ENCODE measurements at regions not wholly inside any gene's neighbourhood (a gene's known extent, or its start where the extent isn't known, plus 50 kb on each side); places are given as distances from the start of the nearest gene placed in this dataset.

DNA sequence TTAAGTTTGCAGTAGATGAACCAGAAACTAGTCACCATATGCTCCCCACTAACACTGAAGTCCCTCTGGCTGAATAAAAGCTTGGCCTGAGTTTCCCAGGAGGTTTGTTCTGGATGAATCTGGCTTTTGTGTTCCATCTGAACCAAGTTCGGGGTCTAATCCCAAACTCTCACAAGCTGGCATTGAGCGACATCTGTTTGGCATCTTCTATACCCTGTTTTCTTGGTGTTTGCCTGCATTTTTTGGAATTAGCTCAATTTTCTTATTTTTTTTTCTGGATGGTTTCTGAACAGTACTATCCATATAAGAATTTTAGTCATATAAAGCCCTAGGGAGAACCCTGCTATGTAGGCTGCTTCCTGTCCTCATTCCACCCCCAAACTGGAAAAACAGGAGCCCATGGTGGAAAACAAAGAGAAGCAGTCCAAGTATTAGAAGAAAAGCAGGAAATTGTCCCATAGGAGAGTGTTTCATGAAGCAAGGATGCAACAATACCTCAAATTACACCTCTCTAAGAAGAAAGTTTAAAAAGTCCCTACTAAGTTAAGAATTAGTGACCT is 737.1 kb downstream of the DHX35 start:
- DNase-seq (ENCODE audit: insufficient read length, low spot score) (no peak), FAIRE-seq (no peak)

DNA sequence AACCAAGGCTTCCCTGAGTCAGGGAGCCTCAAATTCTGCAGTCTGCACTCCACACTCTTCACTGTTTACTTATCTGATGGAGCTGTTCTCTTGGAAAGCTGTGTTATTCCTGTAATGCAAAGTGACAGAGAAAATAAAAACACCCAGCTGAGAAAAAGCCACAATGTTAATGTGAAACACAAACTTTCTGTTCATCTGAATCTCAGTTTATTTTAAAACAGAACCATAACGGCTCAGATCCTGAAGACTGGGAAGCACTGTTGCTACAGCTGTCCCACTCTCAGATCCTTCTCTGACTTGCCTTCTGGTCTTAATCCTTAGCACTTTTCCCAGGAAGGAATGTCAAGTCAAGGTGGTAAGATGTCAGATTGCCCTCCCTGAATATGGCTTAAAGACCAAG is 736.6 kb downstream of the DHX35 start:
- no peak for FAIRE-seq
- no peak for DNase-seq (ENCODE audit: insufficient read length, low spot score)

DNA sequence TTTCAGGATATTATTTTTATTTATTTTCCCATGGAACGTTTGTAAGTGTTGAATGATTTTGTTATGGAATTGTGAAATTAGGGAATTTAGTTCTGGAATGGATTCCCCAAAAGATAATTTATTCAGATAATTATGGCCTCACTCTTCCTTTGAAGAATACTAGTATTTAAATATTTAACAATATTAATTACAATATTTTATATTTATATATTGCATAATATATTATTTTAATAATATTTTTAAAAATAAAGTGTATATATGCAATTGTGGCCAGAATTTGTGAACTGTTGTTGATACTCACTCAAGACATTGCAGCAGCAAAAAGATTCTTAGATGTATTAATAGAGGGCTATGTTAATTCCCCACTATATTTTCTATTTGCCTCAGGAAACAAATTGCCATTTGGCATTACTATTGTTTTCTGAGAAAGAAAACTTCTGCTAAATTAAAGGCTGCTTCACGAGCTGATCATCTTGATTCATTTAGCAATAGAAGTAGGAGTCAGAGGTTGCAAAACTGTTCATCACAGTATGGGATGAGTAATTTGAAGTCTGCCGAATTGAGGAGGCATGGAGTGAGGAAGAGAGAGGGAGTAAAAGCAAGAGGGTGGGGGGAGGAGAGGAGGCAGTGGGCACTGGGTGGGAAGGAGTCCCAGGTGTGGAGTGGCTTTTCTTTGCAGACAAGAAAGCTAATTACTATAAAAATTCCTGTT is 729.2 kb downstream of the DHX35 start:
- FAIRE-seq (no peak), DNase-seq (ENCODE audit: insufficient read length, low spot score) (no peak)

DNA sequence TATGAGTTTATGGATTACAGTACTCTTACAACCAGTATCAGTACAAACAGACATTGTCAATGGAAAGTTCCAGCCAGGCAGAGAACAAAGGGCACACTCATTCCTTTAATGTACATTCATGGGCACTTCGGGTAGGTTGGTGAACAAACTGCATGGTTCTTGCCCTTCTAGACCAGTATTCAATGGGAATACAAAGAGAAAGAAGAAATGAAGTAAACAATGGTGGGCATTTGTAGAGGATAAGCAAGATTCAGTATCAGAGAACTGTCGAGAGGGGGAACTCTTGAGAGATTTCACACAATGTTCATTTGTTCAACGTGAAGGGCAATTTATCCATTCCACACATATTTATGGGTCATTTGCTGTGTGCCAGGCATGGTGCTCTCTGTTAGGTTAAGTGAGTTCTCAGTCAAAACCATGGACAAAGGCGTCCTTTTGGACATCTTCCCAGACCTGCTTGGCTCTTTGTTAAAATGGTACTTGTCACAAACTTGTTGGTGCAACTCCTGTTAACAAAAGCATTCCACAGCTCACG is 714.8 kb downstream of the DHX35 start:
- FAIRE-seq (peak; percentile 68), DNase-seq (ENCODE audit: insufficient read length, low spot score) (no peak)

DNA sequence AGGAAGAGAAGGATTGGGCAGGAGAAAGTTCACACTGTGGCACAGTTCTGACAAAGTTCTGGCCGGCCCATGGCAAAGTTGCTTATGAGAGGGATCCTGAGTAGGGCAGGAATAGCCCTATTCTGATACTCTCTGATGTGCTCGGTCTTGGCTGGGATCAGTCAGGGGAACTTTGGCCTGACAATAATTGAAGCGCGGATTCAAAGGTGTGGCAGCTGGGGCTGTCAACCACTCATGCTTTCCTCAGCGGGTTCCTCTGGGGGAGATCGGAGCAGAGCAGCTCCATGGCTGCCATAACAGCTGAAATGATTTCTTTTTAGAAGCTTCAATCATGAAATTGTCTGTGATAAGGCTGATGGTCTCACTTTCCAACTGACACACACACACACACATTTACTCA is 714.1 kb downstream of the DHX35 start:
- DNase-seq (ENCODE audit: insufficient read length, low spot score) (no peak), FAIRE-seq (no peak)

DNA sequence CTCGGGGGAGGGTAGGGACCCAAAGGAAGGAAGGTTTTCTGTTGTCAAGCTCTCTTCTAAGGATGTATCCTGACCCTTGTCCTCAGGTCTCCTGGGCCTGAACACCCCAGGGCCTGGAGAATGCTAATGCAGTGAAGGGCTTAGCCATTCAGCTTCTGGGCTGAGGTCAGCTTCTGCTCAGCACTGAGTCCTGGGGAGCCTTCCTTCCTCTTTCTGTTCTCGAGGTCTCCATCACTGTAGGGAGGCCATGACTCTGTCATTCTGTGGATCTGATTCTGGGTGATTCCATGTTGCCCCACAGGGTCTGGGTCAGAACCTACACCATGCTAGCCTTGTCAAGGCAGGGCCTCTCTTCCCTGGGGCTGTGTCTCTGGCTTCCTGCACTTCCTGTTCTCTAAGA is 712.7 kb downstream of the DHX35 start:
- DNase-seq (ENCODE audit: insufficient read length, low spot score) (no peak), FAIRE-seq (no peak)

DNA sequence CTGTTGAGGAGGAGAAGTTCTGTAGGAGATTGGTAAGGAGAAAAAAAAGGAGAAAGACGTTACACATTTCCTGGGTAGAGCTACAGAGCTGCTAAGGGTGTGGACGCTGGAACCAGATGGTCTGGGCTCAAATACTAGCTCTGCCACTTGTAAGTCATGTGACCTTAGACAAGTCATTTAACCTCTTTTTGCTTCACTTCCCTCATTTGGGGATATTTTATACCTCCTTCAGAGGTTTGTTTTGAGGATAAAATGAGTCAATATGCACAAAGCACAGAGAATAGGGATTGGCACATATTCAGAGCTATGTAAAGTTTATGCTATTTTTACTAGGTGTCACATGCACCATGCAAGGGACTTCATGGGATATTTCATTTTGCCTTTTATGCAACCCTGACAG is 708.8 kb downstream of the DHX35 start:
- DNase-seq (ENCODE audit: insufficient read length, low spot score), result no peak
- FAIRE-seq, result no peak

DNA sequence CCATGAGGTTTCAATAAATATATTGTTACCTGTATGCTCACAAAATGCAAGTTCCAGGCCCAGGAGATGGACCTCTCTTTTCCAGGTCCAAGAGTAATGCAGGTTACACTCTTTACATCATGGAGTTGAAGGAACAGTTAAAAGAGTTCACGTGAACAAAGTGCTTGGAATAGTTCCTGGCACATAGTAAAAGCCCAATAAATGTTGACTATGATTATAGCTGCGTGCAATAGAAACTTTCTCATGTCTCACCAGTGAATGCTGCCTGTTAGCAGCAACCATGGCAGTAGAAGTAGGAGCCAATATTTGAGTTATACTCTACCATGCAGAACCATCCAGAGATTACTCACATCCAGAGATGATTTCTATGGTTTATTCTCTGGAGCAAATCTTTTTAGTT is 707.5 kb downstream of the DHX35 start:
- DNase-seq (ENCODE audit: insufficient read length, low spot score) (no peak), FAIRE-seq (no peak)

DNA sequence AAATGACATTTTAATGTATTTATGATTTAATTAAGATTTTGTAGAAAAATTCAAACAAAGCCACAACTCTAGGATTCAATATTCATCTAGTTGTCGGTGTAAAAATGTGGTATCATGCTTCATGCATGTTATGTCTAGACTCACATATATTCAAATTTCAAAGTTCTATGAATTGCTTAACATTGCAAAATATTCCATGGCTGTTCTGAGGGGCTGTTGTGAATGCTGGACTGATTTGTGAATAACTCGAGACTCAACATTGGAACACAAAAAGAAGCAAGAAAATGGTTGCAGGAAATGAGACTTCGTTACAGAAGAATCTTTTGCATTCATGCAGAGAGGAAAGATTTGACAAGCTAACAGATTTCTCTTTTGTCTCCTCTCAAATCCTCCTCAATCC is 705.9 kb downstream of the DHX35 start:
- DNase-seq (ENCODE audit: insufficient read length, low spot score) (no peak), FAIRE-seq (no peak)

DNA sequence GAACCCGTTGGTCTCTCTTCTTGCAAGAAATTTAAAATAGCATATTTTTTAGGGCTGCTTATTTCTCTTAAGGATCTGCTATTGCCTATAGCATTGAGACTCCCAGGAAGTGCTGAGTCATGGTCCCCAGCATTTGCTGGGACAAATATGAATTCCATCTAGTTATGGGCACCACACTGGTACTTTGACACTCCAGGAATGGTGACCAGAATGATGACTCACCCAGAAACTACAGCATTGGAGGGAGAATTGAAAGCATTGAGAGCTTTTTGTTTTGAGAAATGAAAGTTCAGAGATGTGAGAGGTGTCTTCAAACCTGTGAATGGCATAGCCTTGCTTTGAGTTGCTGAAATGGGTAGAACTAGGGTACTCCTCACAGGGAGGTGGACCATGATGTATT is 699.7 kb downstream of the DHX35 start:
- no peak for DNase-seq (ENCODE audit: insufficient read length, low spot score)
- FAIRE-seq, result no peak

DNA sequence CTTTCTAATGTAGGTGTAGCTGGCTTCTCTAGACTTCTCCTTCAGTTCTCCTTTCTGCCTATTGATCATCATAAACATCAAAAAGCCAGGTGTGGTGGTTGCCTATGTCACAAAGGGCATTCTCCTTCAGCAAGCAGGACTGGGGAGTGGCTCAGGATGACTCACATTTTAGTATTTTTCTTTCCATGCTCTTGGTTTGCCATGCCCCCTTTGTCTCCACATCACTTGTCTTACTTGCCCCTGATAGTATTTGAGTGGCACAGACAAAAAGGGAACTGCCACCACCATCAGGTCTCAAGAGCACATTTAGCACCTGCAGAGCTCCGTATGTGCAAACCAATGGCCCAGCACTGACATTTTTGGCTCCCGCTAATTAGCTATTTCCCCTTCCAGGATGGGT is 698.8 kb downstream of the DHX35 start:
- FAIRE-seq (no peak), DNase-seq (ENCODE audit: insufficient read length, low spot score) (no peak)

DNA sequence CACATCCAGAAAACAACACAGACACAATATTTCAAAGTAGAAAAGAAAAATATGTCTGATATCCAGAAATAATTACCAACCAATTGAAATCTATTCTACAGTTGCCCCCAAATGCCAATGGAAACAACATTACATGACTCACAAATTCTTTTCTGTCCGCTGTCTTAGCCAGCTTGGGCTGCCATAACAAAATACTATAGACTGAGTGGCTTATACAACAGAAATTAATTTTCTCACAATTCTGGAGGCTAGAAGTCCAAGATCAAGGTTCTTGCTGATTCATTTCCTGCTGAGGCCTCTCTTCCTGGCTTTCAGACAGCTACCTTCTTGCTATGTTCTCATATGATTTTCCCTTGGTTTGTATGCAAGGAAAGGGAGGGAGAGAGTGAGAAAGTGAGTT is 698.1 kb downstream of the DHX35 start:
- no peak for DNase-seq (ENCODE audit: insufficient read length, low spot score)
- no peak for FAIRE-seq

DNA sequence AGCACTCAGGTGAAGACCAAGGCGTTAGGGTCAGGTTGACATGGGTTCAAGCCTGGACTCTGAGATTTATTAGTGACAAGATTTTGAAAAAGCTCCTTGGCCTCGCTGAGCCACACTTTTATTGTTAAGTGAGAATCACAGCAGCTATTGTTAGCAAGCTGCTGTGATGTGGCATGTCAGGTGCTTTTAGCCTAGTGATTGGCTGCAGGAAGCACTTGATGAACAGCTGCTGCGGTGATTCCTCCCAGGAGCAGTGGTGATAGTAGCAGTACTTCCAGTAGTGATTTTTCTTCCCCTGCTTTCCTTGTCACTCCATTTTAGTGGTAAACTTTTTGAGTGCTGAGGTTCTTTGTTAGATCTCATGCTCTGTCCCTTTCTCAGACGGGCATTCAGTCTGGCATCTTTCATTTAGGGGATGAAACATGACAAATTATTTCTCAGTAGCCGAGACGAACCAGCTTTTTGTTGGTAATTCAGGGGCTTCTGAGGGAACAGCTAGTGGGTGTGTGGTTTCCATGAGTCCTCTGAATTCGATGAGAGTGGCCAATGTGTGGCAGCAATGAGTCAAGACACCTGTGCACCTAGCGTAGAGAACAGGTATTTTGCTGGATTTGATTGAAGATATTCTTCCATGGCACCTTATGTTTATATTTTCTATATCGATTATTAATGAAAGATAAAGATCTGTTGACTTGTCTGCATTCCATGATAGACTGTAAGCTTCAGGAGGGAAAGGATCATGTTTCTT is 696.7 kb downstream of the DHX35 start:
- FAIRE-seq, result no peak
- no peak for DNase-seq (ENCODE audit: insufficient read length, low spot score)

DNA sequence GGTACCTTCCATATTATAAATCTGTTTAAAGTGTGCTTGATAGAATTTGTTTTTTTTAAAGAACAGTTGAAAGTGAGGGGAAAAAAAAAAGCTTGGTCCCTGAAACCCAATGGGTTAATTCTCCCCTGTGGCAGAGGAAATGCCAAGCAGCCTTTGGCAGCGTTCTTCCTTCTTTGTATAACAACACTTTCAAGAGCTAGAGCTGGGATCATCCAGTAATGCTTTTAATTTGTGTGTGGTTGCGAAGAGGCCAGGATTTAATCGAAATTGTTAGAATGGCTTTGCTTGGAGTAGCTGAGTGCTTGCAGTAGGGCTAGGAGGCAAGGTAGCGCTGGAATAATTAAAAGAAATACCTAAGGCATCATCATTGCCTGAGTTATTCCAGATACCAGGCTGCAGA is 692.0 kb downstream of the DHX35 start:
- DNase-seq (ENCODE audit: insufficient read length, low spot score), result no peak
- FAIRE-seq, result no peak

DNA sequence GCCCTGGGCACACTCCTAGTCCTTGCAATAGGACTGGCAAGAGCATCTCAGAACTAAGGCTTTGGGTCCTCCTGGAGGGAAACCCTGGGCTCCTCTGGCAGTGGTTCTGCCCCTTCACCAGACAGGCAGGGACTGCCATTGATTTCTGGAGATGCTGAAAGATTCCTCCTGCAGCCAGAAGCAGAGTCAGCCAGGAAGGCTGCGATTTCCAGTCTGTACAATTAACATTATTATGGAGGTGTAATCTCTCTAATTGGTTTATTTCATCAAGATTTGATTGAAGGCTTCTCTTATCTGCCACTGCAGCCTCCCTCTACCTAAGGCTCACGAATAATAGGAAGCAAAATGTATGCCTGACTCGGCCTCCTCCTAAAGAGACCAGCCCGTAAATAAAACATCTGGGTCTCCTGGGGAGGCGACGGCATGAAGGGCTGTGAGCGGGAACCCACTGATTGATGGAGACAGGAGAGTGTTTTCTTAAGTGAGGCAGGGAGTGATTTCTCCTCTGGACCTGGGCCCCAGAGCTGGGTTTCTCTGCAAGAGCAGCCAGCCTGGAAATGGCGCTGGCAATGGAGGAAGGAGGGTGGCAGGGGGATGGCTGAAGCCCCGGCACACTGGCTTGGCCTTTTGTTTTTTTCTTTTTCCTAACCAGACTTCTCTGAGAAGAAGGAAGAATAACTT is 689.6 kb downstream of the DHX35 start:
- no peak for DNase-seq (ENCODE audit: insufficient read length, low spot score)
- FAIRE-seq, result no peak

DNA sequence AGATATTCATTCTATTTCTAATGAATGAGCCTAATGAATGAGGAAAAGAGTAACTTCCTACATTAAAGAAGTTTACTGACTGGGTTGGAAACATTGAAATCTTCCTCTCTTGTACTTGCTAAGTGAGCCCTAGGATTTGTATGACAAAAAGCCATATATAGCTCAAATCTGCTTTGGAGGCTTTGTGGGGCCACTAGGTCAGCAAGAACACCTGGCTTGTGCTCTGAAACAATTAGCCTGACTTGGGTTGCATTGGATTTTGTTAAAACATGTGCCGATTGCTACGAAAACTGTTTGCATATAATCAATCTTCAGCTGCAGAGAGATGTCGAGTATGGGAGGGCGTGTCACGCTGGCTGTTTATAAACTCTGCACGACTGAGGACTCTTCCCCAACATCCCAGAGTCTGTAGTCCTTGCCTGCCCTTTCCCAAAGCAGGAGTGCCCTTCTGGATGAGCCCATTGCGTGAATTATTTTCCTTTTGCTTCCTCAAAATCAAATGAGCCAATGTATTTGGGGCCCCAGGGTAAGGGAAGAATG is 684.8 kb downstream of the DHX35 start:
- FAIRE-seq, result no peak
- no peak for DNase-seq (ENCODE audit: insufficient read length, low spot score)

DNA sequence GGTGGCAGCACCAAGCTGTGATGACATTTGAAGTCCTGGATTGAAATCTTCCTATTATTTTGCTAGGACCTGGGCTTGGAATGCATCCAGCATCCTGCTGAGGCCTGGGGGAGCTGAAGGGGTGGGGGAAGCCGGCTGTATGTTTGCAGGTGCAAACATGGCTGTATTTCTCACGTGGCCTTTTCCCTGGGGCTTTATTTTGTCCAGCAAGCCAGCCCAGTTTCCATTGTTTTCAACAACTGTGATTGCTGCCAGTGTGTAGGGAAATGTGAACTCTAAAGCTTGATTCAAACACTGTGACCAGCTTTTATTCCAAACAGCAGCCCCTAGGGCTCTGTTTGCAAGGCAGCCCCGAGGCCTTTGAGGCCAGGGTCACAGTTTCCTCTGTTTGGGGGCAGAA is 683.0 kb downstream of the DHX35 start:
- DNase-seq (ENCODE audit: insufficient read length, low spot score) (no peak), FAIRE-seq (no peak)

DNA sequence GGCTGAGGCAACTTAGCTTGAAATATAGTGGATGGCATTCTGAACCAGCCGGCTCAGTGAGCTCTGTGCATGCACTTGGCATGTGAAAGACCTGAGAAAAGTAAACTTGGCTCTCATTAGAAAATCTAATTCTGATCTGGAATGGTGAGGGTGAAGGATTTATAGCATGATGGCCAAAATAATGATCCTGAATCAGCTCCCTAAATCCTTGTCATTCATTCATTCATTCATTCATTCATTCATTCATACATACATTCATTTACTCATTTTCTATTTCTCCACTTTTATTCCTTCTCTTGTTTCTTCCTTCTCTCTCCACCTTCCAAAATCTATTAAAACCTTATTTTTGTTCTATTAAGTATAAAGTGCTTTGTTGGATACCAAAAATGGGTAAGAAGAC is 681.1 kb downstream of the DHX35 start:
- FAIRE-seq (no peak), DNase-seq (ENCODE audit: insufficient read length, low spot score) (no peak)

DNA sequence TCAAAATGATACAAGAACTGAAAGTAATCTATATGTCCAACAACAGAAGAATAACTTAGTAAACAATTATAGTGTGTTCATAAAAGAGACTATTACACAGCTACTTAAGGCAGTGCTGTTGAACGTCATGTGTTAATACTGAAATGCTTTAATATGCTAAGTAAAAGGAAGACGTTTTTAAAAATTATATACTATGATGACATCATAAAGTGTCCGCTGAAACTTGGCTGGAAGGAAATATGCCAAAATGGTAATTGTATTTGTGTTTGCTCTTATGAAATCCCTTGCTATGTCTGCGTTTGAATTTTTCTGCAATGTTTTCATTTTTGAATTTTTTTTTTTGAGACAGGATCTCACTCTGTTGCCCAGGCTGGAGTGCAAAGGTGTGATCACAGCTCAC is 679.3 kb downstream of the DHX35 start:
- DNase-seq (ENCODE audit: insufficient read length, low spot score) (no peak), FAIRE-seq (peak; percentile 4)

DNA sequence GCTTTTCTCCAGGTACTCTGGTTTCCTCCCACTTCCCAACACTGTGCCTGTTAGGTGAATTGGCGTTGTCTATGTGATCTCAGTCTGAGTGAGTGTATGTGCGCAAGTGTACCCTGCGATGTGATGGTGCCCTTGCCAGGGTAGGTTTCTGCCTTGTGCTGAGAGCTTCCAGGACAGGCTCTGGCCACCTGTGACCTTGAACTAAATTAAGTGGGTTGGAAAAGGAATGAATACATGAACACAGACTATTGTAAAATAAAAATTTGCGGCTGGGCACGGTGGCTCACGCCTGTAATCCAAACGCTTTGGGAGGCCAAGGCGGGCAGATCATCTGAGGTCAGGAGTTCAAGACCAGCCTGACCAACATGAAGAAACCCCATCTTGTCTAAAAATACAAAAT is 678.0 kb downstream of the DHX35 start:
- no peak for DNase-seq (ENCODE audit: insufficient read length, low spot score)
- FAIRE-seq, result peak; percentile 31

DNA sequence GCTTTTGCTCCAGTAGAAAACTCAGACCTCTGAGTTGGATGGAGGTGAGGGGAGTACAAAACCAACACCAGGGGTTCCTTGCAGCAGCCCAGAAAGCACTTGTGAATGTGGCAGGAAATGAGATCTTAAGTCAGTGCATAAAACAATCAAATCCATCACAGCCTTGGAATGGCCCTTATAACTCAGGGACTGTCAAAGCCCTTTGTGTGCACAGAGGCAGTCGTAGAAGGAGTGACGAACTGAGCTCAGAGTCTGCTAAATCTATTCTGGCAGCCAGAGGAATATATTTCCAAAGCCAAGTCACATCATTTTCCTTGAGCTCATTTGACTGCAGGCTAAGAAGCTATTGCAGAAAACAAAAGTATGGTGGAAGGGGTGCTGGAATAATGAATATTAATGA is 676.6 kb downstream of the DHX35 start:
- no peak for FAIRE-seq

More for the DNA sequence above, 676.6 kb downstream of the DHX35 start:
- DNase-seq (ENCODE audit: insufficient read length, low spot score), result no peak
